Heart left ventricle (tissue), 16 donors: ENCODE measurements at regions not wholly inside any gene's neighbourhood (a gene's known extent, or its start where the extent isn't known, plus 50 kb on each side); places are given as distances from the start of the nearest gene placed in this dataset.

Experiments used
- ATAC-seq, 4 donors: fragments of 200-7000 bp; cut with Tn5 transposase; one replicate each; pipeline ENCODE4 v1.9.1; 2020 to 2022; ENCODE audit warnings: moderate library complexity in 4 of 4, mild to moderate bottlenecking in 3 of 4, moderate number of reproducible peaks in 1 of 4
- DNase-seq, 5 donors: peaks; one replicate each; pipeline ENCODE4 v3.0.0-alpha.2; 2020
- H3K27ac ChIP-seq, 12 donors: fragments of 200-600 bp; sonication (generic) in 4 of 12; one replicate each; pipeline versions ENCODE4 v1.5.0 to v1.8.0; 2016 to 2022; ENCODE audit warnings: mild to moderate bottlenecking in 2 of 12
- H3K27me3 ChIP-seq, 9 donors: fragments of 200-600 bp; sonication (generic) in 2 of 9; one replicate each; pipeline versions ENCODE4 v1.5.1 to v1.8.0; 2016 to 2022; ENCODE audit warnings: mild to moderate bottlenecking in 3 of 9
- H3K36me3 ChIP-seq, 9 donors: fragments of 200-600 bp; sonication (generic) in 2 of 9; one replicate each; pipeline versions ENCODE4 v1.5.0 to v1.8.0; 2018 to 2022; ENCODE audit warnings: mild to moderate bottlenecking in 2 of 9
- H3K4me1 ChIP-seq, 12 donors: fragments of 200-600 bp; sonication (generic) in 4 of 12; one replicate each; pipeline versions ENCODE4 v1.5.0 to v1.8.0; 2016 to 2022; ENCODE audit warnings: mild to moderate bottlenecking in 3 of 12
- H3K4me3 ChIP-seq, 12 donors: fragments of 200-600 bp; sonication (generic) in 4 of 12; one replicate each; pipeline versions ENCODE4 v1.5.0 to v1.8.0; 2017 to 2022; ENCODE audit warnings: mild to moderate bottlenecking in 9 of 12, moderate library complexity in 4 of 12
- H3K9me3 ChIP-seq, 12 donors: fragments of 200-600 bp; sonication (generic) in 4 of 12; one replicate each; pipeline versions ENCODE4 v1.5.0 to v1.8.0; 2016 to 2022; ENCODE audit warnings: mild to moderate bottlenecking in 1 of 12
- POLR2A ChIP-seq, 2 donors: fragments of 450-650 bp; IDR thresholded peaks; one replicate each; pipeline ENCODE4 v1.6.1; 2017; ENCODE audit warnings: antibody characterized with exemption in 2 of 2, mild to moderate bottlenecking in 2 of 2, moderate library complexity in 2 of 2
- WGBS, 4 donors: extraction: QIAGEN DNeasy Blood & Tissue Kit in 2 of 4; methylation state at CpG; one replicate each; pipeline versions ENCODE4 v1.1.5 to v1.1.7; 2013 to 2018; 5-methylcytosine and 5-hydroxymethylcytosine counted together
- intact Hi-C, 10 donors: fragments of 100-400 bp; cut with DNase I; formaldehyde crosslinking; loops; one replicate each; pipeline versions ENCODE4 v1.11.1 to v1.14.2; 2022
- TF ChIP-seq, protein P1 (sequence below), 12 donors: fragments of 200-600 bp; sonication (generic) in 4 of 12; IDR thresholded peaks; one replicate each; pipeline versions ENCODE4 v1.5.0 to v1.8.0; 2018 to 2022; ENCODE audit warnings: antibody characterized with exemption in 12 of 12, mild to moderate bottlenecking in 5 of 12
- donor health status: ischemic (EF 13 %, LVEDD 7.1; RV severe dilation, severe dysfunction).
- donor health status: healthy with polysubstance abuse.
- donor health status: DM: no; HTN: yes; CAD: no.
- donor health status: DM: no; HTN: no; CAD: no.
- donor health status: ischemic (EF 25% LVEDD 6.9; RV normal size, moderate dysfunction).
- donor health status: ischemic (EF 25% LVEDD 5.7; RV mildly dilated, moderate dysfunction).
- donor health status: healthy.
- donor health status: DM: yes; HTN: yes; CAD: no.
- donor health status: ischemic (EF 35%, LVEDD 5.7; RV mildly dilated, moderate dysfunction).
- donor health status: nonischemic (EF 11% LVEDD 7.7; RV severe dilation, severe dysfunction).
- donor health status: DM: yes; HTN: yes; CAD: no.
- donor health status: PGD.
- donor health status: ischemic (EF 29% LVEDD 5.4; RV normal size, mild dysfunction).
- donor health status: nonischemic (EF 23%, LVEDD 6.1; RV moderate dilation, normal function).

DNA sequence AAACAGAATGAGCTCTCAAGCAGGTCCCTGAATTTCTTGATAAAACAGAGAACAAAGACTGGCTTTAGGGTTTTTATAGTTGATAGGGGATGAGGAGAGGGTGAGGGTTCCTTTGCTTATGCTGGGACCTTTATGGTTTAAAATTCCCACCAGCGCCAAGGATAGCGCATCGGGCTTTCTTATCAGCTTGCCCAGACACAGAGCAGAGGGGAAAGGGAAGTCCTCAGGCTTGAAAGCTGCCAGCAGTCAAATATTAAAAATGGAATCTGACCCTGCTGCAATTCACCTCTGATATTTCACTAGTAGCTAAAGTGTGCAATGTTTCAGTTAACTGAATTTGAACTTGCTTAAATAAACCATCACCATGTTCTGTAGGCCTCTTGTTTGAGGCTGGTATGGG is 55.0 kb upstream of the EPHA3 start:
- H3K27me3 ChIP-seq, result no peaks in the 10 kb centered on the region
- H3K4me3 ChIP-seq, result no peak overlapping the region
- no peak for DNase-seq
- H3K9me3 ChIP-seq, result no peaks in the 10 kb centered on the region
- no peaks in the 10 kb centered on the region for H3K4me1 ChIP-seq
- 7 to 11% (median 10%) methylated on average over 2 to 3 of the region's 3 CpGs for WGBS, 4 donors
- no peaks in the 10 kb centered on the region for H3K36me3 ChIP-seq
- ATAC-seq, result no peak
- intact Hi-C loops, result no loop called here
- no peak overlapping the region for H3K27ac ChIP-seq
- TF ChIP-seq, protein P1, sequence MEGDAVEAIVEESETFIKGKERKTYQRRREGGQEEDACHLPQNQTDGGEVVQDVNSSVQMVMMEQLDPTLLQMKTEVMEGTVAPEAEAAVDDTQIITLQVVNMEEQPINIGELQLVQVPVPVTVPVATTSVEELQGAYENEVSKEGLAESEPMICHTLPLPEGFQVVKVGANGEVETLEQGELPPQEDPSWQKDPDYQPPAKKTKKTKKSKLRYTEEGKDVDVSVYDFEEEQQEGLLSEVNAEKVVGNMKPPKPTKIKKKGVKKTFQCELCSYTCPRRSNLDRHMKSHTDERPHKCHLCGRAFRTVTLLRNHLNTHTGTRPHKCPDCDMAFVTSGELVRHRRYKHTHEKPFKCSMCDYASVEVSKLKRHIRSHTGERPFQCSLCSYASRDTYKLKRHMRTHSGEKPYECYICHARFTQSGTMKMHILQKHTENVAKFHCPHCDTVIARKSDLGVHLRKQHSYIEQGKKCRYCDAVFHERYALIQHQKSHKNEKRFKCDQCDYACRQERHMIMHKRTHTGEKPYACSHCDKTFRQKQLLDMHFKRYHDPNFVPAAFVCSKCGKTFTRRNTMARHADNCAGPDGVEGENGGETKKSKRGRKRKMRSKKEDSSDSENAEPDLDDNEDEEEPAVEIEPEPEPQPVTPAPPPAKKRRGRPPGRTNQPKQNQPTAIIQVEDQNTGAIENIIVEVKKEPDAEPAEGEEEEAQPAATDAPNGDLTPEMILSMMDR (IDR thresholded peaks at IDR 0.05), result no peak
- no peak for TF ChIP-seq POLR2A (IDR thresholded peaks at IDR 0.05)

DNA sequence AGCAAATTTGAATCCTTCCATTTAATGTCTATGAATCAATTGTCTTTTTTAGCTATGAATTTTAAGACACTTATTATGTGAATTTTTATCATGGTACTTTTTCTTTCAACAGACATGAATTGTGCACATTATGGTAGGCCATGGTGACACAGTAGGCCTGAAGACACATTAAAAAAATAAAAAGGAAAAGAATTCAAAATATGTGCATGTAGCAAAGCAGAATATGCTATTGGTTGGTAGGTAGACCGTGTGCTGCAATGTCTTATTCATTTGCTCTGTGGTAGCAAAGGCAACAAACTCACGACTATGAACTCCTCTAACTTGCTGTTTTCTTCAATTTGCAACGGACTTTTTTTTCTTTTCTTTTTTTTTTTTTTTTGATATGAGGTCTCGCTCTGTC is 50.0 kb upstream of the EPHA3 start:
- no peaks in the 10 kb centered on the region for H3K36me3 ChIP-seq
- H3K4me3 ChIP-seq, result no peak overlapping the region
- no peaks in the 10 kb centered on the region for H3K27me3 ChIP-seq
- H3K27ac ChIP-seq, result no peak overlapping the region
- DNase-seq (no peak), ATAC-seq (no peak)
- no peak for TF ChIP-seq POLR2A (IDR thresholded peaks at IDR 0.05)
- TF ChIP-seq, protein P1 (IDR thresholded peaks at IDR 0.05), result no peak
- H3K4me1 ChIP-seq, result no peaks in the 10 kb centered on the region
- H3K9me3 ChIP-seq, result no peaks in the 10 kb centered on the region
- WGBS, 4 donors, result 87 to 91% (median 89%) methylated on average over 4 of the region's 4 CpGs
- intact Hi-C loops, result no loop called here
